SU-DHL-6 (cell line): ENCODE measurements at regions not wholly inside any gene's neighbourhood (a gene's known extent, or its start where the extent isn't known, plus 50 kb on each side); places are given as distances from the start of the nearest gene placed in this dataset.
"Not testable (repeated sequence)": the region's sequence is repeated elsewhere in the genome, so short reads cannot be mapped to it uniquely, and the experiment has no call there.

Experiments used
- H2AFZ ChIP-seq: fragments of 200-600 bp; sonication (generic); 2 replicates; pipeline ENCODE4 v1.6.1; 2014; ENCODE audit warnings: low read depth, mild to moderate bottlenecking, moderate library complexity, mixed read lengths, antibody characterized with exemption, low read length; ENCODE audit not compliant: severe bottlenecking
- H3F3A ChIP-seq: fragments of 200-600 bp; shearing (Covaris generic); 2 replicates; pipeline ENCODE4 v1.6.0; 2016; ENCODE audit warnings: antibody characterized with exemption, mild to moderate bottlenecking; ENCODE audit not compliant: insufficient read depth
- H3K27ac ChIP-seq: fragments of 200-600 bp; sonication (generic); 2 replicates; pipeline ENCODE4 v1.5.1; 2016; ENCODE audit warnings: low read depth, mild to moderate bottlenecking, low read length, moderate library complexity, mixed read lengths
- H3K27me3 ChIP-seq: fragments of 200-600 bp; sonication (generic), shearing (Covaris generic); 2 replicates; pipeline ENCODE4 v1.6.0; 2014; ENCODE audit warnings: mild to moderate bottlenecking, low read length
- H3K36me3 ChIP-seq: fragments of 200-600 bp; sonication (generic); 2 replicates; pipeline ENCODE4 v1.6.1; 2014; ENCODE audit warnings: mild to moderate bottlenecking, low read length, mixed read lengths
- H3K4me2 ChIP-seq: fragments of 300-600, 200-600 bp; shearing (Covaris generic), sonication (generic); 2 replicates; pipeline ENCODE4 v1.6.0; 2014; ENCODE audit warnings: low read length, low read depth, mild to moderate bottlenecking; ENCODE audit not compliant: poor library complexity, severe bottlenecking
- H3K4me3 ChIP-seq: fragments of 200-600 bp; sonication (generic); 2 replicates; pipeline ENCODE4 v1.5.1; 2014; ENCODE audit warnings: antibody characterized with exemption, low read length, mild to moderate bottlenecking, mixed read lengths; ENCODE audit not compliant: insufficient read depth, poor library complexity, severe bottlenecking
- H3K79me2 ChIP-seq: fragments of 200-600 bp; sonication (generic); 2 replicates; pipeline ENCODE4 v1.6.1; 2014; ENCODE audit warnings: mild to moderate bottlenecking, low read length, moderate library complexity; ENCODE audit not compliant: insufficient read depth
- H3K9ac ChIP-seq: fragments of 200-600 bp; sonication (generic); 2 replicates; pipeline ENCODE4 v1.7.0; 2014; ENCODE audit warnings: mild to moderate bottlenecking, low read length
- H3K9me2 ChIP-seq: fragments of 200-600 bp; sonication (generic); replicated peaks from 2 replicates; pipeline ENCODE4 v1.6.1; 2014; ENCODE audit warnings: low read length; ENCODE audit not compliant: insufficient read depth
- H3K9me3 ChIP-seq: fragments of 200-600 bp; sonication (generic); 2 replicates; pipeline ENCODE4 v1.6.1; 2014; ENCODE audit warnings: low read length, mixed read lengths; ENCODE audit not compliant: insufficient read depth
- H4K20me1 ChIP-seq: fragments of 200-600 bp; sonication (generic); 2 replicates; pipeline ENCODE4 v1.6.1; 2014; ENCODE audit warnings: low read depth, mild to moderate bottlenecking, antibody characterized with exemption, low read length, moderate library complexity, mixed read lengths
- CTCF ChIP-seq: fragments of 200-600 bp; sonication (generic); IDR thresholded peaks from one replicate; pipeline ENCODE4 v1.5.1; 2017; ENCODE audit warnings: antibody characterized with exemption, mild to moderate bottlenecking, low read length, moderate library complexity; ENCODE audit not compliant: insufficient read depth, poor library complexity, severe bottlenecking
- EZH2phosphoT487 ChIP-seq: fragments of 200-600 bp; sonication (generic), shearing (Covaris generic); conservative IDR thresholded peaks from 2 replicates; pipeline ENCODE4 v1.6.1; 2018; ENCODE audit warnings: mild to moderate bottlenecking, antibody characterized with exemption, low read length, moderate library complexity, mixed read lengths

DNA sequence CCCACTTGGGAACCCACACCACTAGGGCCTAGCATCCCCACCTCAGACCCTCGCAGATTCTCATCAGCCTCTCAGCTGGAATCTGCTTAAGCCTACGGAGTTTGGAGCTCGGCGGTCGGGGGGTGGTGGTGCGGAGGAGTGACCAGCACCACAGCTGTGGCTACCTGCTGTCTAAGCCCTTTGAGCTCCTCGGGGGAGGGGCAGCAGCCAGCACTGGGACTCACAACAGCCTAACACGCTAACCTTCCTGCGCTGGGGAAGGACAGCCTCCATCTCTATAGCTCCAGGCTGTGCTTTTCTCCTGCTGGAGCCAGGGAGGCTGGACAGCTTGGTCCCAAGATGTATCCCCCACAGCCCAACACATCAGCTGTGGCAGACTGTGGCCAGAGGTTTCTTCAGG lies 281.5 kb downstream of the USP46 start:
- Histone ChIP-seq H2AFZ (no peak overlapping the region), H3K9ac (no peak overlapping the region), H3K4me3 (no peak overlapping the region), H3K27ac (no peak overlapping the region), H3K36me3 (no peaks in the 10 kb centered on the region), H4K20me1 (no peaks in the 10 kb centered on the region), H3K27me3 (no peaks in the 10 kb centered on the region), H3K4me2 (no peak overlapping the region), H3F3A (no peaks in the 10 kb centered on the region), H3K79me2 (no peaks in the 10 kb centered on the region), H3K9me2 (no peaks in the 10 kb centered on the region), H3K9me3 (no peaks in the 10 kb centered on the region)
- TF ChIP-seq CTCF (no peak), EZH2phosphoT487 (no peak)

GRCh38 chr4:52407545-52407944 lies 251.6 kb downstream of the USP46 start:
- no peaks in the 10 kb centered on the region for H3K27me3 ChIP-seq
- no peaks in the 10 kb centered on the region for H3K9me2 ChIP-seq
- H3K4me3 ChIP-seq = no peak overlapping the region
- TF ChIP-seq EZH2phosphoT487 (no peak), CTCF (no peak)
- H3K27ac ChIP-seq = no peak overlapping the region
- no peaks in the 10 kb centered on the region for H3K36me3 ChIP-seq
- no peaks in the 10 kb centered on the region for H3K79me2 ChIP-seq
- no peak overlapping the region for H3K9ac ChIP-seq
- no peaks in the 10 kb centered on the region for H3F3A ChIP-seq
- H2AFZ ChIP-seq = no peak overlapping the region
- H3K4me2 ChIP-seq = no peak overlapping the region
- H3K9me3 ChIP-seq = no peaks in the 10 kb centered on the region
- H4K20me1 ChIP-seq = no peaks in the 10 kb centered on the region

DNA sequence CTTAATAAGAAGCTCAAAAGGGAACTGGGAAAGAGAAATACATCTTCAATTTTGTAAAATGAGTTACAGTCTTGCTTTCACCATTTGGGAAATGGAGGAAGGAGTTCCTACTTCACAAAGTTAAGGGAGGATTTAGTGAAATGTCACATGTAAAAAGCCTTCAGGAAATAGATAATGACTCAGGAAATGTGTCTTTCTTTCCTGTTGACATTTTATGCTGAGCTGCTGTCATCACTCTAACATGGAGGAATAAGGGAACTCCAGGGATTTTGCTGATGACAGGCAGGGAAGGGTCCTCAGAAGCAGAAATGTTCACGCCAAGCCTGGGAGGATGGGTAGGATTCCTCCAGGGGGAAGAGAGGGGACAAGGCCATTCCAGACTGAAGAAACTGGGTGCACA lies 251.1 kb downstream of the USP46 start:
- no peaks in the 10 kb centered on the region for H4K20me1 ChIP-seq
- no peak overlapping the region for H2AFZ ChIP-seq
- H3K36me3 ChIP-seq = no peaks in the 10 kb centered on the region
- no peaks in the 10 kb centered on the region for H3K9me3 ChIP-seq
- no peaks in the 10 kb centered on the region for H3F3A ChIP-seq
- no peaks in the 10 kb centered on the region for H3K27me3 ChIP-seq
- H3K27ac ChIP-seq = no peak overlapping the region
- H3K4me3 ChIP-seq = no peak overlapping the region
- H3K9ac ChIP-seq = no peak overlapping the region
- TF ChIP-seq CTCF = no peak
- TF ChIP-seq EZH2phosphoT487 = no peak
- no peaks in the 10 kb centered on the region for H3K9me2 ChIP-seq
- no peaks in the 10 kb centered on the region for H3K79me2 ChIP-seq
- H3K4me2 ChIP-seq = no peak overlapping the region

DNA sequence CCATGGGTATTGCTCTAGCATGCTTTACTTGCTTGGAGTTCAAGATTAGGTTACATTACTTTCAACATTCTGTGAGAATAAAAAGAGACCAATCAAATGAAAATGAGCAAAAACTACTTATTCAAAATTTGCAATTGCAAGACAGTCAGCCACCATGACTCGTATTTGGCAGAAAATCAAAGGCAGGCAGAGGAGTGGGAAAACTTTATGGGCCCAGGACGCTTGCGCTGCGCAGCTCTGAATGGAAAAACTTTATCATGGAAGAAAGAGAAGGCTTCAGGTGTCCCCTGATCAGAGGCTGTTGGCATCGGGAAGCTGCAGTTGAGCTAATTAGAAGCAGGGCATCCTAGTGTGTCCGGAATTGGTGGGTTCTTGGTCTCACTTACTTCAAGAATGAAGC lies 250.6 kb downstream of the USP46 start:
- Histone ChIP-seq H3K27ac (no peak overlapping the region), H3K4me3 (no peak overlapping the region)

DNA sequence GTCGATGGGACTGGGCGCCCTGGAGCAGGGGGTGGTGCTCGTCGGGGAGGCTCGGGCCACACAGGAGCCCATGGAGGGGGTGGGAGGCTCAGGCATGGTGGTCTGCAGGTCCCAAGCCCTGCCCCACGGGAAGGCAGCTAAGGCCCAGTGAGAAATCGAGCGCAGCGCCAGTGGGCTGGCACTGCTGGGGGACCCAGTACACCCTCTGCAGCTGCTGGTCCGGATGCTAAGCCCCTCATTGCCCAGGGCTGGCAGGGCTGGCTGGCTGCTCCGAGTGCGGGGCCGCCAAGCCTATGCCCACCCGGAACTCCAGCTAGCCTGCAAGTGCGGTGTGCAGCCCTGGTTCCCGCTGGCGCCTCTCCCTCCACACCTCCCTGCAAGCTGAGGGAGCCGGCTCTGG lies 249.3 kb downstream of the USP46 start:
- H3K4me2 ChIP-seq, H3K4me3 ChIP-seq, H3K27me3 ChIP-seq, H3K27ac ChIP-seq, H2AFZ ChIP-seq, H4K20me1 ChIP-seq, H3K9me2 ChIP-seq, H3K9ac ChIP-seq, H3K79me2 ChIP-seq, H3K9me3 ChIP-seq, H3K36me3 ChIP-seq, H3F3A ChIP-seq: not testable (repeated sequence)

More for the DNA sequence above, 250.6 kb downstream of the USP46 start:
- H3K79me2 ChIP-seq = no peaks in the 10 kb centered on the region
- H3K9me3 ChIP-seq = no peaks in the 10 kb centered on the region
- H3K9ac ChIP-seq = no peak overlapping the region
- H3K9me2 ChIP-seq = no peaks in the 10 kb centered on the region
- no peak for TF ChIP-seq CTCF
- no peak for TF ChIP-seq EZH2phosphoT487
- H2AFZ ChIP-seq = no peak overlapping the region
- H3K36me3 ChIP-seq = no peaks in the 10 kb centered on the region
- H4K20me1 ChIP-seq = no peaks in the 10 kb centered on the region
- no peaks in the 10 kb centered on the region for H3K27me3 ChIP-seq
- H3F3A ChIP-seq = no peaks in the 10 kb centered on the region
- no peak overlapping the region for H3K4me2 ChIP-seq
